ENCODE measurements at regions not wholly inside any gene's neighbourhood (a gene's known extent, or its start where the extent isn't known, plus 50 kb on each side); places are given as distances from the start of the nearest gene placed in this dataset.

DNA sequence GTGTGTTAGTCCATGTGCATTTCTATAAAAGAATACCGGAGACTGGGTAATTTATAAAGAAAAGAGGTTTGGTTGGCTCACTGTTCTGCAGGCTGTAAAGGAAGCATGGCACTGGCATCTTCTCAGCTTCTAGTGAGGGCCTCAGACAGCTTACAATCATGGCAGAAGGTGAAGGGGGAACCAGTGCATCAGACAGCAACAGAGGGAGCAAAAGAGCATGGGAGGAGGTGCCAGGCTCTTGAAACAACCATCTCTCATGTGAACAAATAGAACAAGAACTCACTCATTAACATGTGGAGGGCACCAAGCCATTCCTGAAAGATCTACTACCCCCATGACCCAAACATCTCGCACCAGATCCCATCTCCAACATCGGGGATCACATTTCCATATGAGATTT is 89.2 kb upstream of the IL33 start:
- no peak overlapping the region for H2AFZ ChIP-seq (ENCODE audit: control insufficient read depth, low read length)
- no peak overlapping the region for H3K4me2 ChIP-seq (ENCODE audit: control insufficient read depth, extremely low read depth, insufficient read depth, low read depth, low read length)
- no peak overlapping the region for H3K27ac ChIP-seq (ENCODE audit: control insufficient read depth, insufficient read depth, low read length)
- no peaks in the 10 kb centered on the region for H3K36me3 ChIP-seq (ENCODE audit: control insufficient read depth in 2 of 2, extremely low read depth in 1 of 2, insufficient read depth in 2 of 2, low read length in 2 of 2)
- no peak overlapping the region for H3K9ac ChIP-seq (ENCODE audit: control insufficient read depth, extremely low read depth, insufficient read depth, low read length)
- H3K4me1 ChIP-seq (ENCODE audit: control insufficient read depth, extremely low read depth, insufficient read depth, low read length) = no peaks in the 10 kb centered on the region
- DNase-seq (ENCODE audit: low read depth, low spot score) = no peak
- dilution Hi-C loops (cut with MboI; ENCODE audit: extremely low pct_ligation_motif_present, low sequenced_read_pairs) = no loop called here
- TF ChIP-seq, protein P1, sequence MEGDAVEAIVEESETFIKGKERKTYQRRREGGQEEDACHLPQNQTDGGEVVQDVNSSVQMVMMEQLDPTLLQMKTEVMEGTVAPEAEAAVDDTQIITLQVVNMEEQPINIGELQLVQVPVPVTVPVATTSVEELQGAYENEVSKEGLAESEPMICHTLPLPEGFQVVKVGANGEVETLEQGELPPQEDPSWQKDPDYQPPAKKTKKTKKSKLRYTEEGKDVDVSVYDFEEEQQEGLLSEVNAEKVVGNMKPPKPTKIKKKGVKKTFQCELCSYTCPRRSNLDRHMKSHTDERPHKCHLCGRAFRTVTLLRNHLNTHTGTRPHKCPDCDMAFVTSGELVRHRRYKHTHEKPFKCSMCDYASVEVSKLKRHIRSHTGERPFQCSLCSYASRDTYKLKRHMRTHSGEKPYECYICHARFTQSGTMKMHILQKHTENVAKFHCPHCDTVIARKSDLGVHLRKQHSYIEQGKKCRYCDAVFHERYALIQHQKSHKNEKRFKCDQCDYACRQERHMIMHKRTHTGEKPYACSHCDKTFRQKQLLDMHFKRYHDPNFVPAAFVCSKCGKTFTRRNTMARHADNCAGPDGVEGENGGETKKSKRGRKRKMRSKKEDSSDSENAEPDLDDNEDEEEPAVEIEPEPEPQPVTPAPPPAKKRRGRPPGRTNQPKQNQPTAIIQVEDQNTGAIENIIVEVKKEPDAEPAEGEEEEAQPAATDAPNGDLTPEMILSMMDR (optimal IDR thresholded peaks at IDR 0.05 in 1 of 3, IDR thresholded peaks at IDR 0.05 in 1 of 3, conservative IDR thresholded peaks at IDR 0.05 in 1 of 3; ENCODE audit: extremely low read depth in 1 of 3, insufficient read depth in 2 of 3, low read length in 3 of 3) = peak in 1 of 3 experiments; percentile 32
- TF ChIP-seq EZH2 (IDR thresholded peaks at IDR 0.05; ENCODE audit: low read length) = no peak
- no peaks in the 10 kb centered on the region for H3K9me3 ChIP-seq (ENCODE audit: control insufficient read depth, low read depth, low read length)
- no peaks in the 10 kb centered on the region for H3K9me1 ChIP-seq (ENCODE audit: control insufficient read depth, extremely low read depth, insufficient read depth, low read length)
- FAIRE-seq = no peak
- H3K4me3 ChIP-seq (ENCODE audit: control insufficient read depth in 2 of 3, extremely low read depth in 1 of 3, insufficient read depth in 2 of 3, low read depth in 1 of 3, low read length in 3 of 3) = no peak overlapping the region
- H3K27me3 ChIP-seq (ENCODE audit: control insufficient read depth, extremely low read depth, insufficient read depth, low read length) = no peaks in the 10 kb centered on the region
- no peaks in the 10 kb centered on the region for H3K79me2 ChIP-seq (ENCODE audit: control insufficient read depth, insufficient read depth, low read length)
- no peaks in the 10 kb centered on the region for H4K20me1 ChIP-seq (ENCODE audit: control insufficient read depth, extremely low read depth, insufficient read depth, low read length)

DNA sequence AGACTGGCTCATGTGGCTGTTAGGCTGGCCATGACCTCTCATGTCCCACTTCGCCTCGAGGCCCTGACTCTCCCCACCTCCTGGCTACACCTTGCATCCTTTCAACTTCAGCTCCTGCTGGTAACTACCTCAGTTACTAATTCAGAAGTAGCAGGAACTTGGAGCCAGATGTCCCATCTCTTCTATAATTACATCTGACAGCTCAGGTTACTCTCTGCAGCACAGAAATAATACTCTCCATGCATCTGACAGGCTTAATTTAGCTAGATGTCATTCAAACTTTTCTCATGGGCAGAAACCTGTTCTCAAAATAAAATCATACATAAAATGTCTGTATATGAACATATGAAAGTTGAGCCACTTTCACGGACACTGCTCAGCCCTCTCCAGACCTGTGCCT is 92.2 kb upstream of the IL33 start:
- DNase-seq (ENCODE audit: low read depth, low spot score) (no peak), FAIRE-seq (no peak)
- no peaks in the 10 kb centered on the region for H3K9me3 ChIP-seq (ENCODE audit: control insufficient read depth, low read depth, low read length)
- H4K20me1 ChIP-seq (ENCODE audit: control insufficient read depth, extremely low read depth, insufficient read depth, low read length) = no peaks in the 10 kb centered on the region
- H3K27me3 ChIP-seq (ENCODE audit: control insufficient read depth, extremely low read depth, insufficient read depth, low read length) = no peaks in the 10 kb centered on the region
- no peak overlapping the region for H3K27ac ChIP-seq (ENCODE audit: control insufficient read depth, insufficient read depth, low read length)
- H2AFZ ChIP-seq (ENCODE audit: control insufficient read depth, low read length) = no peak overlapping the region
- H3K9ac ChIP-seq (ENCODE audit: control insufficient read depth, extremely low read depth, insufficient read depth, low read length) = no peak overlapping the region
- TF ChIP-seq EZH2 (IDR thresholded peaks at IDR 0.05; ENCODE audit: low read length) = no peak
- TF ChIP-seq, protein P1 (optimal IDR thresholded peaks at IDR 0.05 in 1 of 3, IDR thresholded peaks at IDR 0.05 in 1 of 3, conservative IDR thresholded peaks at IDR 0.05 in 1 of 3; ENCODE audit: extremely low read depth in 1 of 3, insufficient read depth in 2 of 3, low read length in 3 of 3) = no peak
- dilution Hi-C loops (cut with MboI; ENCODE audit: extremely low pct_ligation_motif_present, low sequenced_read_pairs) = no loop called here
- H3K4me2 ChIP-seq (ENCODE audit: control insufficient read depth, extremely low read depth, insufficient read depth, low read depth, low read length) = no peak overlapping the region
- H3K4me1 ChIP-seq (ENCODE audit: control insufficient read depth, extremely low read depth, insufficient read depth, low read length) = no peaks in the 10 kb centered on the region
- H3K9me1 ChIP-seq (ENCODE audit: control insufficient read depth, extremely low read depth, insufficient read depth, low read length) = no peaks in the 10 kb centered on the region
- H3K4me3 ChIP-seq (ENCODE audit: control insufficient read depth in 2 of 3, extremely low read depth in 1 of 3, insufficient read depth in 2 of 3, low read depth in 1 of 3, low read length in 3 of 3) = no peak overlapping the region
- H3K79me2 ChIP-seq (ENCODE audit: control insufficient read depth, insufficient read depth, low read length) = no peaks in the 10 kb centered on the region
- H3K36me3 ChIP-seq (ENCODE audit: control insufficient read depth in 2 of 2, extremely low read depth in 1 of 2, insufficient read depth in 2 of 2, low read length in 2 of 2) = no peaks in the 10 kb centered on the region
